Keratinocyte (primary cell): ENCODE measurements at regions not wholly inside any gene's neighbourhood (a gene's known extent, or its start where the extent isn't known, plus 50 kb on each side); places are given as distances from the start of the nearest gene placed in this dataset.

ENCODE experiments used
- DNase-seq: peaks from one replicate; pipeline ENCODE4 v3.0.0-alpha.2; 2011; ENCODE audit warnings: low read depth, missing footprints, low spot score
- FAIRE-seq: peaks from 2 replicates; lab custom pipeline; 2011; peaks lifted over from hg19 to GRCh38; lab: Jason Lieb, UNC
- H2AFZ ChIP-seq: 2 replicates; pipeline ENCODE4 v1.6.0; 2012; ENCODE audit warnings: low read length, control low read depth, inconsistent platforms; ENCODE audit not compliant: control insufficient read depth
- H3K27ac ChIP-seq: 2 replicates; pipeline ENCODE4 v1.5.1; 2011; ENCODE audit warnings: low read length; ENCODE audit not compliant: control insufficient read depth, insufficient read depth
- H3K27me3 ChIP-seq: 3 replicates; pipeline ENCODE4 v1.6.0; 2011; ENCODE audit warnings: low read length; ENCODE audit not compliant: control insufficient read depth, insufficient read depth; ENCODE audit errors: extremely low read depth
- H3K36me3 ChIP-seq, 2 experiments: 2 replicates in 1 of 2; 3 replicates in 1 of 2; pipeline ENCODE4 v1.5.1; 2011; ENCODE audit warnings: low read length in 2 of 2, mild to moderate bottlenecking in 1 of 2; ENCODE audit not compliant: control insufficient read depth in 2 of 2, insufficient read depth in 2 of 2; ENCODE audit errors: extremely low read depth in 1 of 2
- H3K4me1 ChIP-seq: 3 replicates; pipeline ENCODE4 v1.5.1; 2011; ENCODE audit warnings: low read length; ENCODE audit not compliant: control insufficient read depth, insufficient read depth; ENCODE audit errors: extremely low read depth
- H3K4me2 ChIP-seq: 3 replicates; pipeline ENCODE4 v1.6.0; 2011; ENCODE audit warnings: low read depth, low read length; ENCODE audit not compliant: control insufficient read depth, insufficient read depth; ENCODE audit errors: extremely low read depth
- H3K4me3 ChIP-seq, 3 experiments: fragments of 200-600 bp in 1 of 3; sonication (generic) in 1 of 3; 2 replicates in 2 of 3; 3 replicates in 1 of 3; pipeline ENCODE4 v1.5.1; 2011 to 2016; ENCODE audit warnings: low read length in 3 of 3, mild to moderate bottlenecking in 3 of 3, control low read depth in 2 of 3, inconsistent platforms in 1 of 3, low read depth in 1 of 3, mixed read lengths in 1 of 3, mixed run types in 1 of 3, moderate library complexity in 1 of 3; ENCODE audit not compliant: control insufficient read depth in 2 of 3, insufficient read depth in 2 of 3; ENCODE audit errors: extremely low read depth in 1 of 3
- H3K79me2 ChIP-seq: 2 replicates; pipeline ENCODE4 v1.6.0; 2012; ENCODE audit warnings: low read length; ENCODE audit not compliant: control insufficient read depth, insufficient read depth
- H3K9ac ChIP-seq: 3 replicates; pipeline ENCODE4 v1.6.0; 2011; ENCODE audit warnings: low read length; ENCODE audit not compliant: control insufficient read depth, insufficient read depth; ENCODE audit errors: extremely low read depth
- H3K9me1 ChIP-seq: 3 replicates; pipeline ENCODE4 v1.6.0; 2011; ENCODE audit warnings: low read length; ENCODE audit not compliant: control insufficient read depth, insufficient read depth; ENCODE audit errors: extremely low read depth
- H3K9me3 ChIP-seq: 2 replicates; pipeline ENCODE4 v1.5.1; 2012; ENCODE audit warnings: low read depth, low read length; ENCODE audit not compliant: control insufficient read depth
- H4K20me1 ChIP-seq: 3 replicates; pipeline ENCODE4 v1.6.0; 2011; ENCODE audit warnings: low read length; ENCODE audit not compliant: control insufficient read depth, insufficient read depth; ENCODE audit errors: extremely low read depth
- CTCF ChIP-seq, 3 experiments: IDR thresholded peaks in 1 of 3; conservative IDR thresholded peaks in 1 of 3; optimal IDR thresholded peaks in 1 of 3; 2 replicates in 2 of 3; 3 replicates in 1 of 3; pipeline versions ENCODE3 to v1.5.1; 2011; ENCODE audit warnings: low read length in 3 of 3, mild to moderate bottlenecking in 3 of 3, moderate library complexity in 2 of 3, control low read depth in 1 of 3, inconsistent platforms in 1 of 3; ENCODE audit not compliant: insufficient read depth in 2 of 3; ENCODE audit errors: extremely low read depth in 1 of 3
- EZH2 ChIP-seq: IDR thresholded peaks from one replicate; pipeline ENCODE4 v1.6.1; 2012; ENCODE audit warnings: inconsistent platforms, mild to moderate bottlenecking, low read length, moderate library complexity
- dilution Hi-C: fragments of 300-500 bp; cut with MboI; formaldehyde crosslinking; loops from one replicate; pipeline ENCODE4 v1.7.0; 2020; ENCODE audit warnings: low sequenced_read_pairs; ENCODE audit not compliant: extremely low pct_ligation_motif_present

DNA sequence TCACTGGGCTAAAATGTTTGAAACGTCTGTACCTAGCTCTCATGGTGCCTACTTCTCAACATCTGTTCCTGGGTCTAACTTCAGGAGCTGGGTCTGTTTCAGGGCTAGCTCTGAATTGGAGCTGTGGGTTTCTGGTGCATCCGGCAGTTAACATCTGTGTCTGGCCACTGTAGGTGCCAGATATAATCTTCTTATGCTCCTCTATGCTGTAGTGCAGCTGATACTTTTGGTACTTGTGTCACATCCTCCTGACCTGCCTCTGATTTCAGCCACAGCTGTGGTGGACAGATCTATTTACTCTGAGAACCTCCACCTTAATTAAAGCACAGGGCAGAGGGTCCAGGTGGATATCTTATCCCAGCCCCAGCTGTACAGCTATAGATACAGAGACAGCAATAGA is 496.5 kb upstream of the CDH11 start:
- Histone ChIP-seq H3K27me3 (no peaks in the 10 kb centered on the region), H3K4me1 (no peaks in the 10 kb centered on the region), H2AFZ (no peak overlapping the region), H3K4me2 (no peak overlapping the region), H3K36me3 (no peaks in the 10 kb centered on the region), H3K9me1 (no peaks in the 10 kb centered on the region), H3K27ac (no peak overlapping the region), H3K4me3 (no peak overlapping the region), H4K20me1 (no peaks in the 10 kb centered on the region), H3K9me3 (no peaks in the 10 kb centered on the region), H3K79me2 (no peaks in the 10 kb centered on the region), H3K9ac (no peak overlapping the region)
- FAIRE-seq: no peak
- DNase-seq: no peak
- TF ChIP-seq EZH2: no peak
- TF ChIP-seq CTCF (optimal IDR thresholded peaks at IDR 0.05 in 1 of 3, IDR thresholded peaks at IDR 0.05 in 1 of 3, conservative IDR thresholded peaks at IDR 0.05 in 1 of 3; ENCODE audit: extremely low read depth in 1 of 3, insufficient read depth in 2 of 3, low read length in 3 of 3): no peak
- dilution Hi-C loops: no loop called here

DNA sequence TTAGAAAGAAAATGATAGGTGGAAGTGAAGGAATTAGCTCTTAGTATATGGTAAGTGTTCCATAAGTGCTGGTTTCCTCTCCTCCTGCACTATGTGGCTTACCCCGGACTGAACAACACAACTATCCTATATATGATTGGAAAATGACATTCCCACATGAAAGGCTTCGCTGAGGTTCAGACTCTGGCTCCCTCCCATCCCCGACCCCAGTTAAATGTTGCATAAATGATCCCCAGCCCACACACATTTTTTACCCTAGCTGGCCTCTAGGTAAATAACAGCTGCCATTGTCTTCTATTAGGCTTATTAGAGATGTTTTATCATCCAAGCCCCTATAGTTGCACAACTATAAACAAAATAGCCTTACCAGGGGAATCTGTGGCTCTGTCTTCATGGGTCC is 495.6 kb upstream of the CDH11 start:
- Histone ChIP-seq H3K4me3 (no peak overlapping the region), H3K4me1 (no peaks in the 10 kb centered on the region), H3K9me3 (no peaks in the 10 kb centered on the region), H3K9ac (no peak overlapping the region), H4K20me1 (no peaks in the 10 kb centered on the region), H2AFZ (no peak overlapping the region), H3K4me2 (no peak overlapping the region), H3K27ac (no peak overlapping the region), H3K27me3 (no peaks in the 10 kb centered on the region), H3K9me1 (no peaks in the 10 kb centered on the region), H3K79me2 (no peaks in the 10 kb centered on the region), H3K36me3 (no peaks in the 10 kb centered on the region)
- dilution Hi-C loops: no loop called here
- FAIRE-seq: no peak
- DNase-seq: no peak
- TF ChIP-seq CTCF (optimal IDR thresholded peaks at IDR 0.05 in 1 of 3, IDR thresholded peaks at IDR 0.05 in 1 of 3, conservative IDR thresholded peaks at IDR 0.05 in 1 of 3; ENCODE audit: extremely low read depth in 1 of 3, insufficient read depth in 2 of 3, low read length in 3 of 3): no peak
- TF ChIP-seq EZH2: no peak
